GM23338 (cell line): ENCODE measurements at regions not wholly inside any gene's neighbourhood (a gene's known extent, or its start where the extent isn't known, plus 50 kb on each side); places are given as distances from the start of the nearest gene placed in this dataset.

Experiments
- ATAC-seq: fragments of 200-7000 bp; cut with Tn5 transposase; 3 replicates; pipeline ENCODE4 v1.9.1; 2020
- DNase-seq: peaks from one replicate; pipeline ENCODE4 v3.0.0-alpha.2; 2015; ENCODE audit warnings: low spot score
- H2AFZ ChIP-seq: fragments of 200-600 bp; sonication (generic); 2 replicates; pipeline ENCODE4 v1.8.0; 2016; ENCODE audit warnings: antibody characterized with exemption, mild to moderate bottlenecking, moderate library complexity
- H3F3A ChIP-seq: fragments of 200-600 bp; sonication (generic); replicated peaks from 2 replicates; pipeline ENCODE4 v1.8.0; 2017; ENCODE audit warnings: antibody characterized with exemption, mixed run types, low read depth
- H3K27ac ChIP-seq: fragments of 200-600 bp; sonication (generic); 2 replicates; pipeline ENCODE4 v1.6.1; 2016; ENCODE audit warnings: low read depth
- H3K27me3 ChIP-seq: fragments of 200-600 bp; sonication (generic); 2 replicates; pipeline ENCODE4 v1.8.0; 2016; ENCODE audit warnings: mild to moderate bottlenecking, mixed run types, moderate library complexity; ENCODE audit not compliant: insufficient read depth
- H3K36me3 ChIP-seq: fragments of 200-600 bp; sonication (generic); 2 replicates; pipeline ENCODE4 v1.8.0; 2016; ENCODE audit warnings: mild to moderate bottlenecking; ENCODE audit not compliant: insufficient read depth
- H3K4me1 ChIP-seq: fragments of 200-600 bp; sonication (generic); 2 replicates; pipeline ENCODE4 v1.8.0; 2016; ENCODE audit warnings: mild to moderate bottlenecking, moderate library complexity; ENCODE audit not compliant: insufficient read depth
- H3K4me2 ChIP-seq: fragments of 200-600 bp; sonication (generic); 2 replicates; pipeline ENCODE4 v1.7.1; 2017; ENCODE audit warnings: mixed run types
- H3K4me3 ChIP-seq: fragments of 200-600 bp; sonication (generic); 2 replicates; pipeline ENCODE4 v1.6.1; 2016; ENCODE audit warnings: mixed run types
- H3K79me2 ChIP-seq: fragments of 200-600 bp; sonication (generic); replicated peaks from 2 replicates; pipeline ENCODE4 v1.8.0; 2017; ENCODE audit warnings: mild to moderate bottlenecking; ENCODE audit not compliant: insufficient read depth
- H3K9me2 ChIP-seq: fragments of 200-600 bp; sonication (generic); 2 replicates; pipeline ENCODE4 v1.8.0; 2017; ENCODE audit not compliant: insufficient read depth
- H4K20me1 ChIP-seq: fragments of 200-600 bp; sonication (generic); replicated peaks from 2 replicates; pipeline ENCODE4 v1.8.0; 2017; ENCODE audit warnings: mild to moderate bottlenecking; ENCODE audit not compliant: insufficient read depth
- H3K27ac Mint-ChIP-seq: 2 replicates; pipeline ENCODE4 v1.8.0; 2020; ENCODE audit warnings: inconsistent platforms, mild to moderate bottlenecking, moderate library complexity, mixed read lengths
- H3K27me3 Mint-ChIP-seq: 3 replicates; pipeline ENCODE4 v1.8.0; 2022; ENCODE audit warnings: low read depth, mild to moderate bottlenecking, moderate library complexity, mixed read lengths, inconsistent platforms; ENCODE audit not compliant: insufficient read depth, poor library complexity
- H3K36me3 Mint-ChIP-seq: 3 replicates; pipeline ENCODE4 v1.8.0; 2021; ENCODE audit warnings: low read depth, mild to moderate bottlenecking, inconsistent platforms, moderate library complexity, mixed read lengths
- H3K4me1 Mint-ChIP-seq: 3 replicates; pipeline ENCODE4 v1.8.0; 2020; ENCODE audit warnings: mild to moderate bottlenecking, inconsistent platforms, mixed read lengths
- H3K4me3 Mint-ChIP-seq: 3 replicates; pipeline ENCODE4 v1.8.0; 2021; ENCODE audit warnings: moderate library complexity, mild to moderate bottlenecking, inconsistent platforms, mixed read lengths
- H3K9me3 Mint-ChIP-seq: 3 replicates; pipeline ENCODE4 v1.8.0; 2020; ENCODE audit warnings: moderate library complexity, mild to moderate bottlenecking, inconsistent platforms, mixed read lengths
- CREB1 ChIP-seq: fragments of 250-450 bp; sonication (Bioruptor Pico); IDR thresholded peaks from 2 replicates; pipeline ENCODE4 v1.5.0; 2020; ENCODE audit warnings: low read depth, mild to moderate bottlenecking, moderate library complexity
- ETS1 ChIP-seq: IDR thresholded peaks from 2 replicates; pipeline ENCODE4 v1.6.1; 2016; ENCODE audit warnings: antibody characterized with exemption
- EZH2 ChIP-seq: fragments of 200-600 bp; sonication (generic); IDR thresholded peaks from one replicate; pipeline ENCODE4 v1.8.0; 2017; ENCODE audit warnings: antibody characterized with exemption, mild to moderate bottlenecking, low read depth; ENCODE audit not compliant: unreplicated experiment
- EZH2phosphoT487 ChIP-seq: fragments of 200-600 bp; sonication (generic); IDR thresholded peaks from one replicate; pipeline ENCODE4 v1.8.1; 2018; ENCODE audit warnings: antibody characterized with exemption; ENCODE audit not compliant: unreplicated experiment
- JUNB ChIP-seq: IDR thresholded peaks from one replicate; pipeline ENCODE4 v1.6.1; 2016; ENCODE audit warnings: antibody characterized with exemption; ENCODE audit not compliant: unreplicated experiment
- STAT1 ChIP-seq: IDR thresholded peaks from one replicate; pipeline ENCODE4 v1.6.1; 2016; ENCODE audit warnings: antibody characterized with exemption; ENCODE audit not compliant: unreplicated experiment

GRCh38 chr15:31776039-31776438, 254.3 kb upstream of the CHRNA7 start:
- H3K27ac ChIP-seq: no peak overlapping the region
- no peaks in the 10 kb centered on the region for H3K4me1 ChIP-seq
- no peaks in the 10 kb centered on the region for H4K20me1 ChIP-seq
- H3K9me3 Mint-ChIP-seq: no peaks in the 10 kb centered on the region
- DNase-seq (no peak), ATAC-seq (no peak; the same call in 1 of the 3 replicates)
- H3K4me3 ChIP-seq: no peak overlapping the region
- H3K36me3 Mint-ChIP-seq: no peaks in the 10 kb centered on the region
- H3K27me3 Mint-ChIP-seq: peaks cover 3% of the 10 kb centered on the region
- H3K4me1 Mint-ChIP-seq: peaks cover 12% of the 10 kb centered on the region; the same call in 2 of the 3 replicates
- no peak overlapping the region; the same call in 1 of the 2 replicates for H3K27ac Mint-ChIP-seq
- H3K4me3 Mint-ChIP-seq: no peak overlapping the region
- H3K79me2 ChIP-seq: no peaks in the 10 kb centered on the region
- no peaks in the 10 kb centered on the region for H3F3A ChIP-seq
- no peaks in the 10 kb centered on the region for H3K27me3 ChIP-seq
- no peak overlapping the region for H2AFZ ChIP-seq
- H3K9me2 ChIP-seq: no peaks in the 10 kb centered on the region
- no peak for TF ChIP-seq CREB1
- no peak for TF ChIP-seq JUNB
- H3K4me2 ChIP-seq: no peak overlapping the region
- H3K36me3 ChIP-seq: no peaks in the 10 kb centered on the region

GRCh38 chr15:31781261-31781660, 249.1 kb upstream of the CHRNA7 start:
- H3K9me2 ChIP-seq: 0 out of 2 replicates have a peak, but pooled peaks cover 6% of the 10 kb centered on the region
- Mint-ChIP-seq H3K27ac (no peak overlapping the region), H3K9me3 (no peaks in the 10 kb centered on the region), H3K27me3 (peaks cover 4% of the 10 kb centered on the region), H3K4me3 (no peak overlapping the region), H3K36me3 (no peaks in the 10 kb centered on the region), H3K4me1 (peaks cover 19% of the 10 kb centered on the region; the same call in 2 of the 3 replicates)
- TF ChIP-seq EZH2phosphoT487: no peak
- no peak for TF ChIP-seq STAT1
- no peak overlapping the region for H3K4me2 ChIP-seq
- H3K4me1 ChIP-seq: peaks cover 21% of the 10 kb centered on the region
- H3K27me3 ChIP-seq: no peaks in the 10 kb centered on the region
- no peak overlapping the region for H3K27ac ChIP-seq
- H3K4me3 ChIP-seq: no peak overlapping the region
- no peaks in the 10 kb centered on the region for H4K20me1 ChIP-seq
- H3K79me2 ChIP-seq: no peaks in the 10 kb centered on the region
- ATAC-seq: no peak
- no peak overlapping the region for H2AFZ ChIP-seq
- no peak for DNase-seq
- no peaks in the 10 kb centered on the region for H3K36me3 ChIP-seq
- no peaks in the 10 kb centered on the region for H3F3A ChIP-seq

- Histone ChIP-seq H3K4me3 (no peak overlapping the region), H3K79me2 (no peaks in the 10 kb centered on the region), H3K4me1 (peaks cover 24% of the 10 kb centered on the region), H3K9me2 (0 out of 2 replicates have a peak, but pooled peaks cover 6% of the 10 kb centered on the region), H3K4me2 (no peak overlapping the region), H3K27ac (peak overlapping the region; percentile 71), H3K36me3 (no peaks in the 10 kb centered on the region), H4K20me1 (no peaks in the 10 kb centered on the region), H2AFZ (no peak overlapping the region), H3F3A (no peaks in the 10 kb centered on the region), H3K27me3 (no peaks in the 10 kb centered on the region)
- Mint-ChIP-seq H3K9me3 (no peaks in the 10 kb centered on the region), H3K4me3 (no peak overlapping the region), H3K27me3 (peaks cover 4% of the 10 kb centered on the region), H3K27ac (no peak overlapping the region), H3K36me3 (no peaks in the 10 kb centered on the region), H3K4me1 (peaks cover 25% of the 10 kb centered on the region; the same call in 2 of the 3 replicates)
- TF ChIP-seq ETS1: no peak
- no peak for TF ChIP-seq EZH2
- DNase-seq: no peak
- ATAC-seq: no peak
Observed at GRCh38 chr15:31782016-31782783, 248.1 kb upstream of the CHRNA7 start.
